ENCODE measurements at regions not wholly inside any gene's neighbourhood (a gene's known extent, or its start where the extent isn't known, plus 50 kb on each side); places are given as distances from the start of the nearest gene placed in this dataset.

GRCh38 chr4:54414545-54414944, 185.5 kb downstream of the PDGFRA start:
- H3K4me1 ChIP-seq, result no peaks in the 10 kb centered on the region
- Mint-ChIP-seq H3K4me3 (no peak overlapping the region), H3K9me3 (peaks cover 10% of the 10 kb centered on the region), H3K4me1 (no peaks in the 10 kb centered on the region), H3K27me3 (ENCODE audit: insufficient read depth, low read depth) (peaks cover 2% of the 10 kb centered on the region), H3K27ac (no peak overlapping the region), H3K36me3 (no peaks in the 10 kb centered on the region)
- no peak overlapping the region for H3K27ac ChIP-seq
- H3K9me3 ChIP-seq (ENCODE audit: low read depth), result no peaks in the 10 kb centered on the region
- H3K27me3 ChIP-seq, result no peaks in the 10 kb centered on the region
- H2AFZ ChIP-seq (replicated peaks), result no peak overlapping the region
- no peak overlapping the region for H3K9ac ChIP-seq
- H3F3A ChIP-seq (ENCODE audit: low read depth), result no peaks in the 10 kb centered on the region
- no peaks in the 10 kb centered on the region for H4K20me1 ChIP-seq (ENCODE audit: low read depth)
- no peaks in the 10 kb centered on the region for H3K36me3 ChIP-seq
- H3K4me2 ChIP-seq, result no peak overlapping the region
- DNase-seq (ENCODE audit: low spot score), result no peak
- H3K4me3 ChIP-seq, result no peak overlapping the region
- TF ChIP-seq EZH2phosphoT487 (IDR thresholded peaks at IDR 0.05) (no peak), CTCF (IDR thresholded peaks at IDR 0.05) (no peak), EZH2 (IDR thresholded peaks at IDR 0.05) (no peak)
- H3K79me2 ChIP-seq (ENCODE audit: low read depth), result no peaks in the 10 kb centered on the region

- no peak overlapping the region for H3K27ac Mint-ChIP-seq
- peaks cover 11% of the 10 kb centered on the region for H3K9me3 Mint-ChIP-seq
- DNase-seq (ENCODE audit: low spot score), result no peak
- no peak overlapping the region for H3K27ac ChIP-seq
- H3K36me3 ChIP-seq, result no peaks in the 10 kb centered on the region
- H3K4me2 ChIP-seq, result no peak overlapping the region
- no peaks in the 10 kb centered on the region for H3K79me2 ChIP-seq (ENCODE audit: low read depth)
- H2AFZ ChIP-seq (replicated peaks), result no peak overlapping the region
- no peak overlapping the region for H3K9ac ChIP-seq
- no peak overlapping the region for H3K4me3 ChIP-seq
- TF ChIP-seq EZH2 (IDR thresholded peaks at IDR 0.05) (no peak), EZH2phosphoT487 (IDR thresholded peaks at IDR 0.05) (no peak), CTCF (IDR thresholded peaks at IDR 0.05) (no peak)
- H3F3A ChIP-seq (ENCODE audit: low read depth), result no peaks in the 10 kb centered on the region
- no peak overlapping the region for H3K4me3 Mint-ChIP-seq
- no peaks in the 10 kb centered on the region for H4K20me1 ChIP-seq (ENCODE audit: low read depth)
- H3K4me1 Mint-ChIP-seq, result no peaks in the 10 kb centered on the region
- H3K27me3 Mint-ChIP-seq (ENCODE audit: insufficient read depth, low read depth), result peaks cover 4% of the 10 kb centered on the region
- no peaks in the 10 kb centered on the region for H3K9me3 ChIP-seq (ENCODE audit: low read depth)
- no peaks in the 10 kb centered on the region for H3K27me3 ChIP-seq
- H3K36me3 Mint-ChIP-seq, result no peaks in the 10 kb centered on the region
- no peaks in the 10 kb centered on the region for H3K4me1 ChIP-seq
Measured at GRCh38 chr4:54417476-54417875, 188.4 kb downstream of the PDGFRA start.

- H4K20me1 ChIP-seq (ENCODE audit: low read depth), result no peaks in the 10 kb centered on the region
- no peak overlapping the region for H3K9ac ChIP-seq
- H3K27me3 ChIP-seq, result no peaks in the 10 kb centered on the region
- H3K27ac ChIP-seq, result no peak overlapping the region
- no peak overlapping the region for H3K4me3 ChIP-seq
- no peak for DNase-seq (ENCODE audit: low spot score)
- no peaks in the 10 kb centered on the region for H3K36me3 ChIP-seq
- no peak overlapping the region for H2AFZ ChIP-seq (replicated peaks)
- Mint-ChIP-seq H3K27me3 (ENCODE audit: insufficient read depth, low read depth) (peaks cover 4% of the 10 kb centered on the region), H3K36me3 (no peaks in the 10 kb centered on the region), H3K4me3 (no peak overlapping the region), H3K4me1 (no peaks in the 10 kb centered on the region), H3K9me3 (peaks cover 9% of the 10 kb centered on the region), H3K27ac (no peak overlapping the region)
- no peaks in the 10 kb centered on the region for H3K79me2 ChIP-seq (ENCODE audit: low read depth)
- H3K4me1 ChIP-seq, result no peaks in the 10 kb centered on the region
- H3K9me3 ChIP-seq (ENCODE audit: low read depth), result no peaks in the 10 kb centered on the region
- H3K4me2 ChIP-seq, result no peak overlapping the region
- H3F3A ChIP-seq (ENCODE audit: low read depth), result no peaks in the 10 kb centered on the region
- TF ChIP-seq CTCF (IDR thresholded peaks at IDR 0.05) (no peak), EZH2phosphoT487 (IDR thresholded peaks at IDR 0.05) (no peak), EZH2 (IDR thresholded peaks at IDR 0.05) (no peak)
Measured at GRCh38 chr4:54418468-54418867, 189.4 kb downstream of the PDGFRA start.

All from neural progenitor cell (in vitro differentiated cells).